Progenitor cell of endocrine pancreas (in vitro differentiated cells): ENCODE measurements at regions not wholly inside any gene's neighbourhood (a gene's known extent, or its start where the extent isn't known, plus 50 kb on each side); places are given as distances from the start of the nearest gene placed in this dataset.
A peak's percentile ranks its signal among the peaks of the same experiment; 100 is the strongest.

ENCODE experiments used
- DNase-seq: peaks from one replicate; pipeline ENCODE4 v3.0.0; 2021; ENCODE audit warnings: low spot score; ENCODE audit not compliant: unreplicated experiment
- H3K27ac Mint-ChIP-seq: 2 replicates; pipeline ENCODE4 v1.8.0; 2021; ENCODE audit warnings: mild to moderate bottlenecking, moderate library complexity, mixed read lengths
- H3K27me3 Mint-ChIP-seq: 2 replicates; pipeline ENCODE4 v1.8.0; 2021; ENCODE audit warnings: mixed read lengths
- H3K36me3 Mint-ChIP-seq: 2 replicates; pipeline ENCODE4 v1.8.0; 2022; ENCODE audit warnings: mixed read lengths; ENCODE audit not compliant: insufficient read depth
- H3K4me1 Mint-ChIP-seq: 2 replicates; pipeline ENCODE4 v1.8.0; 2021; ENCODE audit warnings: low read depth, mixed read lengths
- H3K4me3 Mint-ChIP-seq: 2 replicates; pipeline ENCODE4 v1.8.0; 2021; ENCODE audit warnings: low read depth, mild to moderate bottlenecking, moderate library complexity, mixed read lengths
- H3K9me3 Mint-ChIP-seq: 2 replicates; pipeline ENCODE4 v1.8.0; 2021; ENCODE audit warnings: low read depth, mixed read lengths
- CTCF ChIP-seq: fragments of 200-600 bp; sonication (generic); IDR thresholded peaks from one replicate; pipeline ENCODE4 v1.5.0; 2021; ENCODE audit warnings: antibody characterized with exemption, mild to moderate bottlenecking; ENCODE audit not compliant: unreplicated experiment

GRCh38 chr4:134471569-134471968 is 270.0 kb upstream of the PABPC4L start:
- peaks cover 4% of the 10 kb centered on the region for H3K9me3 Mint-ChIP-seq
- no peaks in the 10 kb centered on the region for H3K27me3 Mint-ChIP-seq
- H3K4me3 Mint-ChIP-seq: no peak overlapping the region
- no peak for DNase-seq
- peaks cover 1% of the 10 kb centered on the region for H3K4me1 Mint-ChIP-seq
- no peak for TF ChIP-seq CTCF
- H3K27ac Mint-ChIP-seq: no peak overlapping the region
- no peaks in the 10 kb centered on the region for H3K36me3 Mint-ChIP-seq

- H3K27ac Mint-ChIP-seq: no peak overlapping the region
- H3K4me1 Mint-ChIP-seq: peaks cover 1% of the 10 kb centered on the region
- H3K9me3 Mint-ChIP-seq: peaks cover 4% of the 10 kb centered on the region
- no peaks in the 10 kb centered on the region for H3K36me3 Mint-ChIP-seq
- no peaks in the 10 kb centered on the region for H3K27me3 Mint-ChIP-seq
- no peak overlapping the region for H3K4me3 Mint-ChIP-seq
- DNase-seq: no peak
- TF ChIP-seq CTCF: peak; percentile 50
Observed at GRCh38 chr4:134470544-134470943, 269.0 kb upstream of the PABPC4L start.

GRCh38 chr4:134465417-134465816 is 263.8 kb upstream of the PABPC4L start:
- Mint-ChIP-seq H3K9me3 (peaks cover 3% of the 10 kb centered on the region), H3K4me1 (no peaks in the 10 kb centered on the region), H3K4me3 (no peak overlapping the region), H3K27me3 (no peaks in the 10 kb centered on the region), H3K27ac (no peak overlapping the region), H3K36me3 (no peaks in the 10 kb centered on the region)
- TF ChIP-seq CTCF: no peak
- DNase-seq: no peak

GRCh38 chr4:134463771-134464170 is 262.2 kb upstream of the PABPC4L start:
- no peaks in the 10 kb centered on the region for H3K36me3 Mint-ChIP-seq
- no peaks in the 10 kb centered on the region for H3K27me3 Mint-ChIP-seq
- H3K9me3 Mint-ChIP-seq: peaks cover 14% of the 10 kb centered on the region

GRCh38 chr4:134426821-134427220 is 225.2 kb upstream of the PABPC4L start:
- H3K36me3 Mint-ChIP-seq: no peaks in the 10 kb centered on the region
- no peaks in the 10 kb centered on the region for H3K27me3 Mint-ChIP-seq
- no peak for DNase-seq
- no peak overlapping the region for H3K4me3 Mint-ChIP-seq
- H3K27ac Mint-ChIP-seq: no peak overlapping the region
- H3K4me1 Mint-ChIP-seq: no peaks in the 10 kb centered on the region
- TF ChIP-seq CTCF: no peak
- H3K9me3 Mint-ChIP-seq: no peaks in the 10 kb centered on the region

More at GRCh38 chr4:134463771-134464170, 262.2 kb upstream of the PABPC4L start:
- Mint-ChIP-seq H3K27ac (no peak overlapping the region), H3K4me1 (no peaks in the 10 kb centered on the region), H3K4me3 (no peak overlapping the region)
- no peak for DNase-seq
- no peak for TF ChIP-seq CTCF
